SK-N-SH (cell line): ENCODE measurements at regions not wholly inside any gene's neighbourhood (a gene's known extent, or its start where the extent isn't known, plus 50 kb on each side); places are given as distances from the start of the nearest gene placed in this dataset.

Experiments
- CTCF ChIA-PET: fragments of 300-600, 350-600 bp; formaldehyde crosslinking; extraction: SDS; loops from one replicate; lab custom pipeline; 2021; lab: Yijun Ruan, JAX
- POLR2A ChIA-PET: fragments of 350-600 bp; sonication (Branson Sonifier 250); formaldehyde crosslinking; extraction: SDS; loops from one replicate; lab custom pipeline; 2020; ENCODE audit warnings: antibody characterized with exemption, inconsistent platforms; lab: Yijun Ruan, JAX
- DNase-seq: peaks from one replicate; pipeline ENCODE4 v3.0.0; 2012
- H2AFZ ChIP-seq: fragments of 200-600 bp; sonication (generic); 2 replicates; pipeline ENCODE4 v1.8.1; 2016; ENCODE audit warnings: antibody characterized with exemption, mild to moderate bottlenecking, low read depth
- H3F3A ChIP-seq: fragments of 200-600 bp; sonication (generic); replicated peaks from 2 replicates; pipeline ENCODE3; 2016; ENCODE audit warnings: antibody characterized with exemption, mild to moderate bottlenecking; ENCODE audit not compliant: insufficient read depth
- H3K27ac ChIP-seq, 2 experiments: fragments of 200-500 bp in 1 of 2; fragments of 200-600 bp in 1 of 2; sonication (Bioruptor generic) in 1 of 2; sonication (generic), shearing (Covaris generic) in 1 of 2; 2 replicates each; pipeline versions ENCODE4 v1.5.1 to v1.6.1; 2014 to 2016; ENCODE audit warnings: low read depth in 2 of 2, inconsistent platforms in 1 of 2, low read length in 1 of 2, mild to moderate bottlenecking in 1 of 2, mixed read lengths in 1 of 2
- H3K27me3 ChIP-seq: fragments of 200-600 bp; sonication (generic), shearing (Covaris generic); 2 replicates; pipeline ENCODE4 v1.6.1; 2016; ENCODE audit warnings: mixed run types; ENCODE audit not compliant: insufficient read depth
- H3K36me3 ChIP-seq, 2 experiments: fragments of 200-500 bp in 1 of 2; fragments of 200-600 bp in 1 of 2; sonication (Bioruptor generic) in 1 of 2; sonication (generic) in 1 of 2; replicated peaks in 1 of 2; 2 replicates each; pipeline versions ENCODE3 to v1.5.1; 2014 to 2016; ENCODE audit warnings: low read length in 1 of 2, mild to moderate bottlenecking in 1 of 2; ENCODE audit not compliant: insufficient read depth in 2 of 2, control insufficient read depth in 1 of 2
- H3K4me1 ChIP-seq, 2 experiments: fragments of 200-500 bp in 1 of 2; fragments of 200-600 bp in 1 of 2; sonication (Bioruptor generic) in 1 of 2; sonication (generic), shearing (Covaris generic) in 1 of 2; 2 replicates each; pipeline versions ENCODE4 v1.5.1 to v1.6.1; 2014 to 2016; ENCODE audit warnings: low read depth in 1 of 2, low read length in 1 of 2, mixed run types in 1 of 2; ENCODE audit not compliant: insufficient read depth in 2 of 2, control insufficient read depth in 1 of 2
- H3K4me2 ChIP-seq: fragments of 200-600 bp; sonication (generic), shearing (Covaris generic); 2 replicates; pipeline ENCODE4 v1.6.1; 2017; ENCODE audit warnings: mixed run types
- H3K4me3 ChIP-seq, 2 experiments: fragments of 200-500 bp in 1 of 2; fragments of 200-600 bp in 1 of 2; sonication (Bioruptor generic) in 1 of 2; sonication (generic), shearing (Covaris generic) in 1 of 2; 2 replicates each; pipeline versions ENCODE4 v1.5.1 to v1.8.1; 2014 to 2016; ENCODE audit warnings: low read depth in 2 of 2, inconsistent platforms in 1 of 2, low read length in 1 of 2, mild to moderate bottlenecking in 1 of 2, mixed read lengths in 1 of 2, moderate library complexity in 1 of 2
- H3K79me2 ChIP-seq: fragments of 200-600 bp; sonication (generic); 2 replicates; pipeline ENCODE4 v1.8.1; 2017; ENCODE audit warnings: mild to moderate bottlenecking; ENCODE audit not compliant: insufficient read depth
- H3K9ac ChIP-seq: fragments of 200-600 bp; sonication (generic); 2 replicates; pipeline ENCODE4 v1.6.1; 2017; ENCODE audit warnings: mixed run types
- H3K9me2 ChIP-seq: fragments of 200-600 bp; sonication (generic); 2 replicates; pipeline ENCODE4 v1.6.1; 2017; ENCODE audit warnings: mixed run types
- H3K9me3 ChIP-seq: fragments of 200-600 bp; sonication (generic); 2 replicates; pipeline ENCODE4 v1.6.1; 2017; ENCODE audit warnings: mixed run types, mild to moderate bottlenecking, moderate library complexity
- H4K20me1 ChIP-seq: fragments of 200-600 bp; sonication (generic); 2 replicates; pipeline ENCODE4 v1.6.1; 2017; ENCODE audit warnings: mild to moderate bottlenecking, mixed run types; ENCODE audit not compliant: insufficient read depth
- CTCF ChIP-seq: fragments of 200-600 bp; sonication (generic); IDR thresholded peaks from 2 replicates; pipeline ENCODE4 v1.6.1; 2017; ENCODE audit warnings: antibody characterized with exemption, mild to moderate bottlenecking, moderate library complexity
- EP300 ChIP-seq, 2 experiments: IDR thresholded peaks; 2 replicates each; pipeline versions ENCODE4 v1.4.0 to v1.6.1; 2012; ENCODE audit warnings: borderline replicate concordance in 1 of 2, low read depth in 1 of 2, low read length in 1 of 2
- FOSL2 ChIP-seq: IDR thresholded peaks from 2 replicates; pipeline ENCODE4 v1.4.0; 2012; ENCODE audit warnings: low read depth, mild to moderate bottlenecking, moderate library complexity, borderline replicate concordance
- FOXJ3 ChIP-seq: sonication (generic); formaldehyde crosslinking; IDR thresholded peaks from 2 replicates; pipeline ENCODE4 v1.5.1; 2020; ENCODE audit warnings: mild to moderate bottlenecking, missing genetic modification reagents
- JUND ChIP-seq: IDR thresholded peaks from 2 replicates; pipeline ENCODE4 v1.4.0; 2012
- MXI1 ChIP-seq: IDR thresholded peaks from 2 replicates; pipeline ENCODE4 v1.6.1; 2012; ENCODE audit warnings: mild to moderate bottlenecking, low read depth, low read length, improper control_type of control experiment
- NFIC ChIP-seq: IDR thresholded peaks from 2 replicates; pipeline ENCODE4 v1.4.0; 2012; ENCODE audit warnings: borderline replicate concordance
- RCOR1 ChIP-seq: fragments of 150-350 bp; IDR thresholded peaks from 2 replicates; pipeline ENCODE4 v1.6.1; 2017; ENCODE audit warnings: antibody characterized with exemption, low read length
- RXRA ChIP-seq: IDR thresholded peaks from 2 replicates; pipeline ENCODE4 v1.4.0; 2012; ENCODE audit warnings: low read depth, mild to moderate bottlenecking, borderline replicate concordance
- SIN3A ChIP-seq: IDR thresholded peaks from 2 replicates; pipeline ENCODE4 v1.6.1; 2012; ENCODE audit warnings: low read depth, mild to moderate bottlenecking, low read length, moderate library complexity, borderline replicate concordance
- TAF1 ChIP-seq: IDR thresholded peaks from 2 replicates; pipeline ENCODE4 v1.6.1; 2012; ENCODE audit warnings: low read depth, mild to moderate bottlenecking, low read length, moderate library complexity, borderline replicate concordance
- TCF12 ChIP-seq: IDR thresholded peaks from 2 replicates; pipeline ENCODE4 v1.4.0; 2012
- TEAD4 ChIP-seq: IDR thresholded peaks from 2 replicates; pipeline ENCODE4 v1.4.0; 2012; ENCODE audit warnings: mild to moderate bottlenecking, borderline replicate concordance; ENCODE audit not compliant: insufficient read depth
- WGBS: methylation state at CpG from one replicate; pipeline ENCODE4 v1.1.6; 2017; ENCODE audit warnings: low lambda C conversion rate; 5-methylcytosine and 5-hydroxymethylcytosine counted together
- TF ChIP-seq, protein P1 (sequence below): IDR thresholded peaks from 2 replicates; pipeline ENCODE4 v1.4.0; 2012; ENCODE audit warnings: low read depth, borderline replicate concordance
- TF ChIP-seq, protein P2 (sequence below): IDR thresholded peaks from 2 replicates; pipeline ENCODE4 v1.6.1; 2012; ENCODE audit warnings: mild to moderate bottlenecking, low read depth, low read length, moderate library complexity
- TF ChIP-seq, protein P3 (sequence below): IDR thresholded peaks from 2 replicates; pipeline ENCODE4; 2012

DNA sequence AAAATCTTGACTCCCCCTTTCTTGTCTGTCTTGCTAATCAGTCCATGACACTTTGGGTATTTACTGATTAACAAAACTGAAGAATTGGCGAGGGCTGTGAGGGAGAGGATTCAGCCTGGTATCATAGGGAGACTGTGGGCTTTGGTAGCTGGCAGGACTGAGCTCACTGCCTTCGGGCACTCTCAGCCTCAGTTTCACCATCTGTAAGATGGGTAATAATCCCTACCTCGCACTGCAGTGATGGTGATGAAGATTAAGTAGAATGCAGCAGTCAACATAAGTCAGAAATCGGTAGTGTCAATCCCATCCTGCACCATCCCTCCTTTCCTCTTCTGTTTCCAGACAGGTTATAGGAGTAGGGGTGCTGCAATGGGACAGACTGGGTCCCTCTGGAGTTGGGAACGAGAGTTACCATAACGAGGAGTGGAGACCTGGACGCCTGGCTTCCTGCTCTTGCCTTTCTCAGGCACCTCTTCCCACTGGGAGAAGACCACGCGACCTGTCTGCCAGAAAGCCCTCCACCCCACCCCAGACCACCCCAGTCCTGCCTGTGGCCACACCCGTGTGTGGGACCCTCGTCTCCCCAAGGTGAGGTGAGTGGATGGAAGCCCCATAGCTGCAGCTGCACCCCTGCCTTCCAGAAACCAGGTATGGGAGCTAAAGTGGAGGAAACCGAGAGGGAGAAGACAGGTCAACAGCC is 99.1 kb downstream of the SNX5 start:
- POLR2A ChIA-PET = interaction anchor here (0.7 kb wide), 1 partner anchor 187 kb away, joined by 3 read pairs; the partner anchor contains the start of gene RRBP1
- no peaks in the 10 kb centered on the region for H3K36me3 ChIP-seq
- H4K20me1 ChIP-seq = no peaks in the 10 kb centered on the region
- H3F3A ChIP-seq = peaks cover 2% of the 10 kb centered on the region
- H3K4me1 ChIP-seq = peaks cover 10 to 13% of the 10 kb centered on the region in 2 experiments; a peak in 3 of 4 replicates
- no peak overlapping the region for H3K27ac ChIP-seq
- CTCF ChIA-PET = no interaction called here
- TF ChIP-seq EP300 (IDR thresholded peaks at IDR 0.05; ENCODE audit: borderline replicate concordance in 1 of 2, low read depth in 1 of 2, low read length in 1 of 2) (no peak), FOXJ3 (CRISPR knock-in tag) (no peak), SIN3A (no peak), CTCF (no peak), JUND (no peak), TEAD4 (no peak), RCOR1 (no peak), FOSL2 (no peak), MXI1 (no peak), NFIC (no peak), RXRA (no peak), TAF1 (no peak), TCF12 (no peak)
- TF ChIP-seq, protein P1, sequence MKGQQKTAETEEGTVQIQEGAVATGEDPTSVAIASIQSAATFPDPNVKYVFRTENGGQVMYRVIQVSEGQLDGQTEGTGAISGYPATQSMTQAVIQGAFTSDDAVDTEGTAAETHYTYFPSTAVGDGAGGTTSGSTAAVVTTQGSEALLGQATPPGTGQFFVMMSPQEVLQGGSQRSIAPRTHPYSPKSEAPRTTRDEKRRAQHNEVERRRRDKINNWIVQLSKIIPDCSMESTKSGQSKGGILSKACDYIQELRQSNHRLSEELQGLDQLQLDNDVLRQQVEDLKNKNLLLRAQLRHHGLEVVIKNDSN = no peak
- TF ChIP-seq, protein P2, sequence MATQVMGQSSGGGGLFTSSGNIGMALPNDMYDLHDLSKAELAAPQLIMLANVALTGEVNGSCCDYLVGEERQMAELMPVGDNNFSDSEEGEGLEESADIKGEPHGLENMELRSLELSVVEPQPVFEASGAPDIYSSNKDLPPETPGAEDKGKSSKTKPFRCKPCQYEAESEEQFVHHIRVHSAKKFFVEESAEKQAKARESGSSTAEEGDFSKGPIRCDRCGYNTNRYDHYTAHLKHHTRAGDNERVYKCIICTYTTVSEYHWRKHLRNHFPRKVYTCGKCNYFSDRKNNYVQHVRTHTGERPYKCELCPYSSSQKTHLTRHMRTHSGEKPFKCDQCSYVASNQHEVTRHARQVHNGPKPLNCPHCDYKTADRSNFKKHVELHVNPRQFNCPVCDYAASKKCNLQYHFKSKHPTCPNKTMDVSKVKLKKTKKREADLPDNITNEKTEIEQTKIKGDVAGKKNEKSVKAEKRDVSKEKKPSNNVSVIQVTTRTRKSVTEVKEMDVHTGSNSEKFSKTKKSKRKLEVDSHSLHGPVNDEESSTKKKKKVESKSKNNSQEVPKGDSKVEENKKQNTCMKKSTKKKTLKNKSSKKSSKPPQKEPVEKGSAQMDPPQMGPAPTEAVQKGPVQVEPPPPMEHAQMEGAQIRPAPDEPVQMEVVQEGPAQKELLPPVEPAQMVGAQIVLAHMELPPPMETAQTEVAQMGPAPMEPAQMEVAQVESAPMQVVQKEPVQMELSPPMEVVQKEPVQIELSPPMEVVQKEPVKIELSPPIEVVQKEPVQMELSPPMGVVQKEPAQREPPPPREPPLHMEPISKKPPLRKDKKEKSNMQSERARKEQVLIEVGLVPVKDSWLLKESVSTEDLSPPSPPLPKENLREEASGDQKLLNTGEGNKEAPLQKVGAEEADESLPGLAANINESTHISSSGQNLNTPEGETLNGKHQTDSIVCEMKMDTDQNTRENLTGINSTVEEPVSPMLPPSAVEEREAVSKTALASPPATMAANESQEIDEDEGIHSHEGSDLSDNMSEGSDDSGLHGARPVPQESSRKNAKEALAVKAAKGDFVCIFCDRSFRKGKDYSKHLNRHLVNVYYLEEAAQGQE = no peak
- TF ChIP-seq, protein P3, sequence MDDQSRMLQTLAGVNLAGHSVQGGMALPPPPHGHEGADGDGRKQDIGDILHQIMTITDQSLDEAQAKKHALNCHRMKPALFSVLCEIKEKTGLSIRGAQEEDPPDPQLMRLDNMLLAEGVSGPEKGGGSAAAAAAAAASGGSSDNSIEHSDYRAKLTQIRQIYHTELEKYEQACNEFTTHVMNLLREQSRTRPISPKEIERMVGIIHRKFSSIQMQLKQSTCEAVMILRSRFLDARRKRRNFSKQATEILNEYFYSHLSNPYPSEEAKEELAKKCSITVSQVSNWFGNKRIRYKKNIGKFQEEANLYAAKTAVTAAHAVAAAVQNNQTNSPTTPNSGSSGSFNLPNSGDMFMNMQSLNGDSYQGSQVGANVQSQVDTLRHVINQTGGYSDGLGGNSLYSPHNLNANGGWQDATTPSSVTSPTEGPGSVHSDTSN = no peak
- H2AFZ ChIP-seq = no peak overlapping the region
- H3K4me2 ChIP-seq = no peak overlapping the region
- WGBS = 64% methylated on average over 8 of the region's 12 CpGs
- H3K9me3 ChIP-seq = no peaks in the 10 kb centered on the region
- H3K79me2 ChIP-seq = no peaks in the 10 kb centered on the region
- no peak overlapping the region for H3K9ac ChIP-seq
- H3K27me3 ChIP-seq = peaks cover 21% of the 10 kb centered on the region
- H3K4me3 ChIP-seq = no peak overlapping the region
- no peak for DNase-seq
- no peaks in the 10 kb centered on the region for H3K9me2 ChIP-seq
